ENCODE measurements at regions not wholly inside any gene's neighbourhood (a gene's known extent, or its start where the extent isn't known, plus 50 kb on each side); places are given as distances from the start of the nearest gene placed in this dataset.

- Mint-ChIP-seq H3K36me3 (ENCODE audit: insufficient read depth, unreplicated experiment) (peaks cover 5% of the 10 kb centered on the region), H3K9me3 (ENCODE audit: unreplicated experiment) (peaks cover 18% of the 10 kb centered on the region), H3K4me3 (ENCODE audit: unreplicated experiment) (no peak overlapping the region), H3K4me1 (ENCODE audit: low read depth, unreplicated experiment) (no peaks in the 10 kb centered on the region), H3K27me3 (ENCODE audit: insufficient read depth, unreplicated experiment) (no peaks in the 10 kb centered on the region), H3K27ac (ENCODE audit: unreplicated experiment) (no peak overlapping the region)
- Histone ChIP-seq H3K36me3 (ENCODE audit: control insufficient read depth, insufficient read depth, low read length) (no peaks in the 10 kb centered on the region), H3K4me3 (ENCODE audit: low read depth, low read length) (no peak overlapping the region), H3K27me3 (replicated peaks; ENCODE audit: control insufficient read depth, insufficient read depth, low read length) (no peaks in the 10 kb centered on the region), H3K9me3 (no peaks in the 10 kb centered on the region), H3K4me1 (no peaks in the 10 kb centered on the region; the same call in 1 of the 2 replicates)
- intact Hi-C loops (cut with micrococcal nuclease; ENCODE audit: unreplicated experiment), result no loop called here
- TF ChIP-seq CTCF (IDR thresholded peaks at IDR 0.05; ENCODE audit: insufficient read depth in 1 of 2, low read depth in 1 of 2, low read length in 1 of 2, severe bottlenecking in 1 of 2, unreplicated experiment in 1 of 2), result no peak
- no peak for DNase-seq
- no TSS peak for BruUV-seq (replicated peaks)
- CTCF ChIA-PET, result no interaction called here
- POLR2A ChIA-PET, result no interaction called here
Measured at GRCh38 chr10:131722121-131722520, 178.7 kb upstream of the PPP2R2D start.

- no peak overlapping the region for H3K4me3 ChIP-seq (ENCODE audit: low read depth, low read length)
- no peaks in the 10 kb centered on the region for H3K36me3 ChIP-seq (ENCODE audit: control insufficient read depth, insufficient read depth, low read length)
- H3K9me3 ChIP-seq, result no peaks in the 10 kb centered on the region
- H3K27me3 ChIP-seq (replicated peaks; ENCODE audit: control insufficient read depth, insufficient read depth, low read length), result no peaks in the 10 kb centered on the region
- no peak overlapping the region for H3K4me3 Mint-ChIP-seq (ENCODE audit: unreplicated experiment)
- no peaks in the 10 kb centered on the region for H3K27me3 Mint-ChIP-seq (ENCODE audit: insufficient read depth, unreplicated experiment)
- no TSS peak for BruUV-seq (replicated peaks)
- no peak for DNase-seq
- POLR2A ChIA-PET, result no interaction called here
- peaks cover 16% of the 10 kb centered on the region for H3K9me3 Mint-ChIP-seq (ENCODE audit: unreplicated experiment)
- H3K4me1 Mint-ChIP-seq (ENCODE audit: low read depth, unreplicated experiment), result no peaks in the 10 kb centered on the region
- H3K4me1 ChIP-seq, result no peaks in the 10 kb centered on the region; the same call in 1 of the 2 replicates
- TF ChIP-seq CTCF (IDR thresholded peaks at IDR 0.05; ENCODE audit: insufficient read depth in 1 of 2, low read depth in 1 of 2, low read length in 1 of 2, severe bottlenecking in 1 of 2, unreplicated experiment in 1 of 2), result no peak
- CTCF ChIA-PET, result no interaction called here
- intact Hi-C loops (cut with micrococcal nuclease; ENCODE audit: unreplicated experiment), result no loop called here
- peaks cover 5% of the 10 kb centered on the region for H3K36me3 Mint-ChIP-seq (ENCODE audit: insufficient read depth, unreplicated experiment)
- H3K27ac Mint-ChIP-seq (ENCODE audit: unreplicated experiment), result no peak overlapping the region
Measured at GRCh38 chr10:131722525-131723264, 178.1 kb upstream of the PPP2R2D start.

GRCh38 chr10:131723297-131724168 is 177.3 kb upstream of the PPP2R2D start:
- Histone ChIP-seq H3K9me3 (no peaks in the 10 kb centered on the region), H3K4me1 (peaks cover under 1% of the 10 kb centered on the region), H3K36me3 (ENCODE audit: control insufficient read depth, insufficient read depth, low read length) (no peaks in the 10 kb centered on the region), H3K27me3 (replicated peaks; ENCODE audit: control insufficient read depth, insufficient read depth, low read length) (no peaks in the 10 kb centered on the region), H3K4me3 (ENCODE audit: low read depth, low read length) (no peak overlapping the region)
- BruUV-seq (replicated peaks), result no TSS peak
- H3K4me3 Mint-ChIP-seq (ENCODE audit: unreplicated experiment), result no peak overlapping the region
- H3K27me3 Mint-ChIP-seq (ENCODE audit: insufficient read depth, unreplicated experiment), result no peaks in the 10 kb centered on the region
- POLR2A ChIA-PET, result no interaction called here
- TF ChIP-seq CTCF (IDR thresholded peaks at IDR 0.05; ENCODE audit: insufficient read depth in 1 of 2, low read depth in 1 of 2, low read length in 1 of 2, severe bottlenecking in 1 of 2, unreplicated experiment in 1 of 2), result no peak
- CTCF ChIA-PET, result no interaction called here
- intact Hi-C loops (cut with micrococcal nuclease; ENCODE audit: unreplicated experiment), result no loop called here
- H3K9me3 Mint-ChIP-seq (ENCODE audit: unreplicated experiment), result peaks cover 9% of the 10 kb centered on the region
- no peak for DNase-seq
- peak overlapping the region; percentile 42 for H3K27ac Mint-ChIP-seq (ENCODE audit: unreplicated experiment)
- no peaks in the 10 kb centered on the region for H3K4me1 Mint-ChIP-seq (ENCODE audit: low read depth, unreplicated experiment)
- H3K36me3 Mint-ChIP-seq (ENCODE audit: insufficient read depth, unreplicated experiment), result peaks cover 5% of the 10 kb centered on the region

Data from Caco-2 (cell line).